ENCODE measurements at regions not wholly inside any gene's neighbourhood (a gene's known extent, or its start where the extent isn't known, plus 50 kb on each side); places are given as distances from the start of the nearest gene placed in this dataset.

GRCh38 chr5:27473307-27474046 lies 435.1 kb upstream of the CDH9 start:
- TF ChIP-seq, protein P1, sequence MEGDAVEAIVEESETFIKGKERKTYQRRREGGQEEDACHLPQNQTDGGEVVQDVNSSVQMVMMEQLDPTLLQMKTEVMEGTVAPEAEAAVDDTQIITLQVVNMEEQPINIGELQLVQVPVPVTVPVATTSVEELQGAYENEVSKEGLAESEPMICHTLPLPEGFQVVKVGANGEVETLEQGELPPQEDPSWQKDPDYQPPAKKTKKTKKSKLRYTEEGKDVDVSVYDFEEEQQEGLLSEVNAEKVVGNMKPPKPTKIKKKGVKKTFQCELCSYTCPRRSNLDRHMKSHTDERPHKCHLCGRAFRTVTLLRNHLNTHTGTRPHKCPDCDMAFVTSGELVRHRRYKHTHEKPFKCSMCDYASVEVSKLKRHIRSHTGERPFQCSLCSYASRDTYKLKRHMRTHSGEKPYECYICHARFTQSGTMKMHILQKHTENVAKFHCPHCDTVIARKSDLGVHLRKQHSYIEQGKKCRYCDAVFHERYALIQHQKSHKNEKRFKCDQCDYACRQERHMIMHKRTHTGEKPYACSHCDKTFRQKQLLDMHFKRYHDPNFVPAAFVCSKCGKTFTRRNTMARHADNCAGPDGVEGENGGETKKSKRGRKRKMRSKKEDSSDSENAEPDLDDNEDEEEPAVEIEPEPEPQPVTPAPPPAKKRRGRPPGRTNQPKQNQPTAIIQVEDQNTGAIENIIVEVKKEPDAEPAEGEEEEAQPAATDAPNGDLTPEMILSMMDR (conservative IDR thresholded peaks at IDR 0.05) = no peak
- no peak overlapping the region for H3K27ac ChIP-seq

- TF ChIP-seq, protein P1 (conservative IDR thresholded peaks at IDR 0.05) = no peak
- no peak overlapping the region for H3K27ac ChIP-seq
Observed at GRCh38 chr5:27472871-27473270, 434.5 kb upstream of the CDH9 start.

GRCh38 chr5:27472000-27472763 lies 433.8 kb upstream of the CDH9 start:
- H3K27ac ChIP-seq = no peak overlapping the region
- TF ChIP-seq, protein P1 (conservative IDR thresholded peaks at IDR 0.05) = no peak

- TF ChIP-seq, protein P1 (conservative IDR thresholded peaks at IDR 0.05) = no peak
- H3K27ac ChIP-seq = no peak overlapping the region
Observed at GRCh38 chr5:27466959-27467358, 428.6 kb upstream of the CDH9 start.

GRCh38 chr5:27465140-27465539 lies 426.8 kb upstream of the CDH9 start:
- no peak overlapping the region for H3K27ac ChIP-seq
- TF ChIP-seq, protein P1 (conservative IDR thresholded peaks at IDR 0.05) = no peak

DNA sequence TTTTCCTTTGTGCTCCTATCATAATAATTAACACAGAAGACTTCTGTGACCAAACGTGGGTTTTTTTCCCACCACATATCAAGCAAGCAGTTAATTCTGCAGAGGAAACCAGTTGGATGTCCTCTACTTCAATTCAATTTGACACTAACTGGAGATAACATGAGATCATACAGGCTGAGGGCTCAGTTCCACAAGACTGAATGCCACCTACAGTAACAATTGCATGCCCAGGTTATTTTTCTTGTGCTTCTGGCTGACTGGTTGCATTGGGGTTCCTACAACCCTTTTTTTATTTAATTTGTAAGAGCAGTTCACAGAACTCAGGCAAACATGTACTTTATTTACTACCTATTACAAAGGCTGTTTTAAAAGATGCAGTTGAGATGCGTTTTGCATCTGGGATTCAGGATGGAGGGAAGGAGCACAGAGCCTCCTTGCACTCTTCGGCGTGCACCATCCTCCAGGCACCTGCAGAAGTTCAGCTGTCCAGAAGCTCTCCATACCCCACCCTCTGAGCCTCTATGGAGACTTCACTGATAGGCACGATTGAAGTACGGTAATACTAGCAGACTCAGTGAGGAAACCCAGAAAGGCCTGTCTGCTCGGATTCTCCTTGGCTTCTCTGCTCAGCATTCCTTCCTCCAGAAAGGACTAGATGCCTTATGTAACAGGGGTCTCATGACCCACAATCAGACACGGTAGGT lies 425.2 kb upstream of the CDH9 start:
- TF ChIP-seq, protein P1 (conservative IDR thresholded peaks at IDR 0.05) = no peak
- H3K27ac ChIP-seq = no peak overlapping the region

GRCh38 chr5:27462936-27463335 lies 424.6 kb upstream of the CDH9 start:
- H3K27ac ChIP-seq = no peak overlapping the region

More at GRCh38 chr5:27462936-27463335, 424.6 kb upstream of the CDH9 start:
- TF ChIP-seq, protein P1 (conservative IDR thresholded peaks at IDR 0.05) = no peak

All from VCaP (cell line).